GM18507 (cell line): ENCODE measurements at regions not wholly inside any gene's neighbourhood (a gene's known extent, or its start where the extent isn't known, plus 50 kb on each side); places are given as distances from the start of the nearest gene placed in this dataset.

Source experiments
- DNase-seq: peaks from one replicate; pipeline ENCODE4 v3.0.0; 2011; ENCODE audit warnings: low read depth; ENCODE audit not compliant: insufficient read length; ENCODE audit errors: extremely low spot score
- FAIRE-seq: peaks from 2 replicates; lab custom pipeline; 2011; peaks lifted over from hg19 to GRCh38; lab: Jason Lieb, UNC

DNA sequence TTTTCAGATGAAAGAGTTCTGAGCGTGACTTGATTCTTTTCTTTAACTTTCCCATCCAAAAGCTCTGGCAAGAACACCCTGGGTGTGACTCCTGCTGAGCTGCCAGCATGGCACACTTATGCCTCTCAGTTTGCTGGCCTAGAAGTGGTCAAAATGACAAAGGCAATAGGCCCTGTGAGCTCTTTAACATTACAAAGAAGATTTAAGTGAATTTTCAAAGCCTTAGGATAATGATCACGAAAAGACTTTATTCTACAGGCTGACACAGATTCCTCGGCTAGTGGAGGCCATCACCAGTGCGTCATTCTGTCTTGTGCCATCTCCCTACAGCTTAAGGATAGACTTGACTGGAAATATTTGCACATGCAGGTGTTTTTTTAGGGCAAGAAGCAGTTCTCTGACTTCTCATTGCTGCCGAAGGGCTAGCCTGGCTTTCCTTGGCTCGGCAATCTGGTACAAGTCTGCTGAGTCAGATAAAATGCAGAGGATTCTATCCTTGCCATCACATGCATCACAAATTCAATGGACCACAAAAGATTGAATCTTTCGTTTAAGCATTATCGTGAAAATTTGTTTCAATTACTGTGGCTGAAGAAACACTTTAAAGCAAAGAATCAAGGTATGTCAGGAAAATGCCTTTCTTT, 311.5 kb downstream of the COX7C start:
- DNase-seq: no peak
- FAIRE-seq: no peak

DNA sequence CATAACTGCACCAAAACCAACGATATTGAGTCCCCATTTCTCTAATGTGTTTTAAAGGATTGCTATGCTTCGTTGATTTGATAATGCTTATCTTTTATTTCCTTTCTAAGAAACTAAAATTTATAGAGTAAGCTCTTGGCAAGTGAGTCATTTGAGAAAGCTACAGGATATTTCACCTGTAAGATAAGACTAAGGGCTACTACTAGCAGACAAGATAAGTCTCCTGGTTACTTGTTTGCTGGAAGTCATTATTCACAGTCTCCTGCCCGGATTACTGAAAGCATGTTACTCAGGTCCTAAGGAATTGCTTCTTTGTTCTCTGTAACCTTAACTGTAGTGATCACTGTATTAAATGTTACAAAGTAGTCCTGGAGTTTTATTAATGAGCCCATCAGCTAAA, 315.9 kb upstream of the RASA1 start:
- DNase-seq (no peak), FAIRE-seq (no peak)

DNA sequence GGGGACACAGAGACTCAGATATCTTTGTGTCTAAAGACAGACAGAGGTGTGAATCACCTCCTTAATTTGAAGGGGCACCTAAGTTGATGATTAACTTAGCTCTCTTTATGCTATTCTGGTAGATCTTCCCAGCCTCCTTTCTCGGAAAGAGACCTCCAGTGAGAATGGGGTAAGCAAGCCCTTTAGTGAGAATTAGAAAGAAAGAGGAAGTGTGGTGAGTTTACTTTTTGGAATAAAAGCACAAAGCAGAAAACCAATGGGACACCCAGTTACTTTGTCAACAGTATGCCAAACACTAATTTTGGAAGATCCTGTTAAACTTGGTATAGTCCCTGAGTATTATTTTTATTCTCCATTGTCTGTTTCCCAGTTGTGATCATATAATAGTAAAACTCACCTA, 302.8 kb upstream of the RASA1 start:
- no peak for FAIRE-seq

DNA sequence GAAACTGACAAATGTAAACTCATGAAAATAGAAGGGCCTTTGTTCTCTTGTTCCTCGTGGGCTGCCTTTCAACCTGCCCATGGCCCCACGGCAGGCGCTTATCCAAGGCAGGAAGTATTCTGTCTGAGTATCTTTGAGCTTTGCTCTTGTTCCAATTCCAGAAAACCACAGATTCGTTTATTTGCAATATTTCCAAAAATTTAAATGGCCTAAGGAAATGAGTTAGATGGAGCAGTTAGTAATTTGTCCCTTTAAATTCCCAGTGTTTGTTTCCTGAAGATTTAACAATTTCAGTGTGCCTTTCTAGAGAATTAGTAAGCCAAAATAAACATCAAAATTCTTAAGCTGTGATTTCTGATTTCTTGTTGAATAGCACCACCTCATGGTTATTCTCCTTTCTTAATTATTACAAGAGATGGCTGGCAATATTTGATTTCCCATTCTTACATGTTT, 299.4 kb upstream of the RASA1 start:
- FAIRE-seq (no peak), DNase-seq (no peak)

More for the DNA sequence above, 302.8 kb upstream of the RASA1 start:
- DNase-seq: no peak

DNA sequence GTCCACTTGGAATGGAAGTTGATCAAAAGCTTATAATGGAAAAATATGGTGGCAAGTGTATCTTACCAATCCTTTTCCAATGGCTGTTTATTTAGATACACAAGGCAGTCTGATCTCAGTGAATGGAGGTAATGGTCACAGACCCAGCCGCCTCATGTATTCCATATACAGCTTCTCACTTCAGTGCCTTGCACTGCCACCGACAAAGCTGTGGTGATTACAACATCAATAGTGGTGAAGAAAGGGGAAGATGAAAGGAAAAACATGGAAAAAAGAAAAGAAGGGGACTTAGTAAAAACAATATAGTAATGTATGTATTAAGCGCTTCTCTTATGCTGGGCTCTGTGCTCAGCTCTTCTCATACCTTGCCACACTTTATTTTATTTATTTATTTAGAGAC, 297.3 kb upstream of the RASA1 start:
- DNase-seq (no peak), FAIRE-seq (no peak)

DNA sequence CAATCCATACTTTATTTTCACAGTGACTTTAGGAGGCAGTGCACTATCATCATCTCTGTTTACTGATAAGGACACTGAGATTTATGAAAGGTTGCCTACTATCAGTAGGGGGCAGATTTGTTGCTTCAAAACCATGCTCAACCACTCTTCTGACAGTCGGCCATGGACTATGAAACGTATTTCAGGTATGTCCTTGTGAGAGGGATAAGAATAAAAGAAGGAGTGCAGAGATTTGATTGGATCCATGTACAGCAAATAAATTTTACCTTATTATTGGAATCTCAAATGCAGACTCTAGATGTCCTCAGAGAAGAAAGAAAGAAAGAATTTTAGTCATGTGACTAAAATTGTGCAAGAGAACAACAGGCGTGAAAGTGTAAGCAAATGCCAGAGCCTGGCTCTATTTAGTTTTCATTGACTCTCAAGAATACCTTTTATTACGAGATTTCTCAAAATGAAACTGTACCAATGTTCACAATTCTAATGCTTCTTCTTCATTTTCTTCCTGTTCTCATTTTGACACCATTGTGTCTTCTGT, 296.6 kb upstream of the RASA1 start:
- peak; percentile 47 for FAIRE-seq
- no peak for DNase-seq

DNA sequence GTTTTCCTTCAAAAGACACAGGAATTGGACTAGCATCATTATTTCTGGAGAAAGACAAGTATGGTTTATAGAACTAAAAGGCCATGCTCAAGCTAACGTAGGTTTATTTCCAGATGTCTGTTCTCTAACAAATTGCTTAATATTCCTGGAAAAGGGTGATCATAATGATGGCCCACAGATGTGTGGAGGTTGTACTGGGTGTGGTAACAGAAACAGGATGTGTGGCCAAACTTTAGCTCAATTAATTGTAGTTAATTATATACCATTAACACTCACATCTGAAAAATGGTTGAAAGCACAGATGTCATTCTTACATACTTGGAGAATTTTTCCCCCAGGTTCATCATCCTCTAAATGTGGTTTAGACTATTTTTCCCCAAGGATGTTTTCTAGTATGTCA, 292.7 kb upstream of the RASA1 start:
- DNase-seq: no peak

DNA sequence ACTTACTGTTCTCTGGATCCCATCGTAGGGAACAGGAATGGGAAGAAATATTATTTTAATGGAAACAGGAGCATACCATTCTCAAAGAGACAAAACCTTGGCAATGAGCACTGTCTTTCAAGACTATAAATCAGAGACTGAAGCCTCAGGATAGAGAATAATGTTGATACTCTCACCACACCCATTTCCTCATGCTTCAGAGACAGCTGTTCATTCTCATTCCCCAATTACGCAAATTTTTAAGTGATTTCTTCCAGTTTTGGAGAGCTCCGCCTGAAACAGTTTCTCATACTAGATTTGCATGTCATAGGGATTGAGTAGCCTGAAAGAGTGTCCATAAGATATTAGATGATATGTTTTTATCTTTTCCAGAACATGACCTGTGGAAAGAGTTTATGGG, 290.5 kb upstream of the RASA1 start:
- DNase-seq: no peak
- FAIRE-seq: no peak

More for the DNA sequence above, 292.7 kb upstream of the RASA1 start:
- FAIRE-seq: no peak

DNA sequence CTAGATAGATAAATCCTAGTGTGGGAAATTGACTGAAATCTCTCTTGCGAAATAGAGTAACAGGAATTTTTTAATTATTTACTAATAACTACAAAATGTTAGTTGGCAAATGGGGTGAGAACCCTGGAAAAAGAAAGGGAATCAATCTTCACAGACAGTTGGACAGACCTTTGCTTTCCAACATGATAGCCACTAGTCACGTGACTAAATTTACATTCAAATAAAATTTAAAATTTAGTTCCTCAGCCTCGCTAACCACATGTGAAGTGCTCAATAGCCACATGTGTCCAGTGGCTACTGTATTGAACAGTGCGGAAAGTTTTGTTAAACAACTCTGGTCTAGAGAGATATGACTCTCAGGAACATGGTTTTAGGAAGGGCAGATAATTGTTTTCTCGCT, 289.9 kb upstream of the RASA1 start:
- FAIRE-seq (no peak), DNase-seq (no peak)

DNA sequence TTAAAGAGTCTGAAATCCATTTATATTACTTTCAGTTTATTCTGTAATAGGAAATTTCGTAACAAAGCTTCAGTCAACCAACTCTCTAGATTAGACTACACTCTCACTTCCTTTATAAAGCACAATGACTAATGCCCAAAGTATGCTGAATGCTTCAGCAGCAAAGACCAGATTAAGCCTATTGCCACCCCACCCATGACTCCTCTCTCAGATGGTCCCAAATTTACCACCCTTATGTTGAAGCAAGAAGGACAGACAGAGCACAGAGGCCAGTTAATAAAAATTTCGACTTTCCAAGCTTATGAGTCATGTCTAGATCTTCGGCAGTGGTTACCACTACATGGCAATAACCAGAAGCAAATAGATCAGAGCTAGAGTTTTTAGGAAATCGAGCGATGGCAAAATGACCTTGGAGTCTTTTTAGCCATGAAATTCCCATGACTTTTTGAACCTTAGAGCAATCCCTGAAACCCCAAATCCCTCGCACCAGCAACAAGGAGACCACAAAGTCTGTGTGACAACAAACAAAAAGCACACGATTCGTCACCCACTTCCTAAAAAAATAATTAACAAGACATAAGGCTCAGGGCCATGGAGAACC, 287.8 kb upstream of the RASA1 start:
- DNase-seq (no peak), FAIRE-seq (peak; percentile 35)

DNA sequence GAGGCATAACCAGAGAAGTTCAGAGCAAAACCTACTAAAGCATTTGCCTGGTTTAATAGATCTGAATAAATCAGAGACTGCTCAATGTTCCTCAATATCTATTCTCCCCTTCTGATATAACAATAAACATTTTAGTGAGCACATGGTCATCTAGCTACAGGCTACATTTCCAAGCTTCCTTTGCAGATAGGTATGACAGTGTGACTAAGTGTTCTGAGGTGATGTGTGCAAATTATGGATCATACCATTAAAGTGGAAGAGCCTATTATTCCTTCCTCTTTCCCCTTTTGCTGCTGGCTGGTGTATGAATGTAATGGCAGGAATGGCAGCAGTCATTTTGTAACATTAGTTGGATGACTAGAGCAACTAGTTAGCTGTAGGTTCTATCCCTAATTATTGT, 285.8 kb upstream of the RASA1 start:
- no peak for DNase-seq
- no peak for FAIRE-seq

DNA sequence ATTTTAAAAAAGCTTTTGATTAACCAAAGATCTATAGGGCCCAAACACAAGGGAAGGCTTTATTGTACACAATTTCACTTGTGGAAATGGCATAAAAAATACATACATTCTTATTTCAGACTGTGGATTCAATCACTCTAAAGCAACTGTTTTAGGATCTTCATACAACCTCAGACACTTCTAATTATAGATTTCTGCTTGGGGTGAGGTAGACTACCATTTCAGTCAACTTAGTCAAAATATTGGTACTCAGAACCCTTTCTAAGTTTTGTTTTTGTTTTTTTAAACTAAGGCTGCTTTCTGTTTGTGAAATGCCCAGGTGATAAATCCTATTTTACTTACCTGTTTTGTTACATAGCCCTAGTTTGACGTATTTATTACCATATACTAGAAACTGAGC, 284.5 kb upstream of the RASA1 start:
- DNase-seq: no peak
- no peak for FAIRE-seq

DNA sequence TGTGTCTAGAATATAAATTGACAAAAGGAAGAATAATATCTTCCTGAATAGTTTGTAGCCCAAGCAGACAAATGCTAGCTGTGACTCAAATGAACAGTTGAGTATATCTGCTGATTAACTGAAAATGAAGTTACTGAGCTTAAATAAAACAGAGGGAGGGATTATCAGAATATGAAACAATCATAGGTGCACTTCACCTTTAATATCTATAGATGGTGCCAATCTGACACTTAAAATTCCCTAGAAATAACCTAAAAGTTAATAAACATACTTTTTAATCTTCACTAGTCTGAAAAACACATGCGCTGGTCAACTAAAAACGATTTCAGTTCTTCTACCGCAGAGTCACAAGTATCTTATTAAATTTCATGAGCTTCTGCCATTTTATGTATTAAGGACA, 280.8 kb upstream of the RASA1 start:
- DNase-seq (no peak), FAIRE-seq (no peak)

DNA sequence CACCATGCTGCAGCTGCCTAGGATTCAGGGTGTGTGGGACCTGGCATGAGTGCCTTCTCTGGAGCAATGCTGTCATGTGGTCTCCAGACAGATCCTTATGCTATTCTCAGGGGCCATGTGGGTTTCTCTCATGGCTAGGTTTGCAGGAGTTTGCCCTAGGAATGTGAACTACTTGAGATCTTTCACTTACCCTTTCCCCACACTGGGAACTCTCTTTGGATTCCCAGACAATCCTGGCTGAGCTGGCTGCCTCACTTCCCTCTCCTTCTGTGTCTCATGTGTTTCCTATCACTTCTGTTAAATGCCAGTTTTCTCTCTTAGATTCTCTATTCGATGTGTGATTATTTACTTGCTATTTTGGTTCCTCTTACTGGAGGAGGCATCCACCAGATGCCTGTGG, 270.2 kb upstream of the RASA1 start:
- FAIRE-seq: no peak
- DNase-seq: no peak

DNA sequence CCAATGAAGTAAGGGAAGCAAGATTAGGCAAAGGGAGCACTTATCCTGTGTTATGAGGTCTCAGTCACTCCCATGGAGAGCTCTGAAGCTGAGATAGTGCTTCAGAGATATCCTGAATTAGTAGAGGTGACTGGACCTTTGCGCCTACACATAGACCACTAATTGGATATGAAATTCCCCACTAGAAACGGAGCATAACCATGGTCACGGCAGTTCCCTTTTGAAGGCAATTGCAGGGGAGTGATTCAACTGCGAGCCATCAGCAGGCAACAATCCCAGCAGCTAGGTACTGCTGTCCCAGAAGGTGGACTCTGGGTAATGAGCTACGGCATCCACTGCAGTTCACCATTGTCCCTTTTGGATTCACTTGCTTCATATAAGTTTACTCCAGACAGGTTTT, 267.7 kb upstream of the RASA1 start:
- DNase-seq (no peak), FAIRE-seq (no peak)

DNA sequence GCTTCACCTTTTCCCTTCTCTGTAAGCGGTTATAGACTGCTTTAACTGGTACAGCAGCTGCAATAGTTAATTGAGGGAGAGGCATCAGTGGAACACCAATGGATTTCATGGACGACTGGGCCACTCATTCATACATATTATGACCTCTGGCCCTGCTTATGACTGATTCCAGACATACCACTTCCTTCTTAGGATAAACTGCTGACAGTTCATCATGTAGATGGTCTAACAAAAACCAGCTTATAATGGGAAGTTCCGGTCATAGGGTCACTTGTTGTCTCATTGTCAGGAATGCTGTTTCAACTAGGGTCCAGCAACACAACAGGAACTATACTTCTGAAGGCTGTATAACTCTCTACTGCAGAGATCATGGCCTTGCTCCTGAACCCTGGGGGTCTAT, 265.2 kb upstream of the RASA1 start:
- FAIRE-seq: no peak

DNA sequence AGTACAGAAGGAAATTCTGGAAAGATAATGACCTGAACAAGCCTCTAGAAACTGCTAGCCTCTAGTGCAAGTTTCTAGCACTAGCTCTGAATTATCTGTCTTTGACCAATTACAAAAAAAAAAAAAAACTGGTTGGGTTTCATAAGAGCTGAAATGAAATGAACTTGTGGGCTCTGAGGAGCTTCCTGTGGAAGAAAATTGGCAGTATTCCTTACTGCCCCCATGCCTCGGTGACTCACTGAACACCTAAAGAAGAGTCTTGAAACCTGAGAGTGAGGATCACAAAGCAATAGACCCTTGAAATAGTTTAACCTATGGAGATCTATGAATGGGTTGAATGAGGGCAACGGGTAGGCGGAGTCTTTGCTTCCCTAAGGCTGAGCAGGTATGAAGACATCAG, 263.6 kb upstream of the RASA1 start:
- FAIRE-seq: no peak

More for the DNA sequence above, 265.2 kb upstream of the RASA1 start:
- no peak for DNase-seq

DNA sequence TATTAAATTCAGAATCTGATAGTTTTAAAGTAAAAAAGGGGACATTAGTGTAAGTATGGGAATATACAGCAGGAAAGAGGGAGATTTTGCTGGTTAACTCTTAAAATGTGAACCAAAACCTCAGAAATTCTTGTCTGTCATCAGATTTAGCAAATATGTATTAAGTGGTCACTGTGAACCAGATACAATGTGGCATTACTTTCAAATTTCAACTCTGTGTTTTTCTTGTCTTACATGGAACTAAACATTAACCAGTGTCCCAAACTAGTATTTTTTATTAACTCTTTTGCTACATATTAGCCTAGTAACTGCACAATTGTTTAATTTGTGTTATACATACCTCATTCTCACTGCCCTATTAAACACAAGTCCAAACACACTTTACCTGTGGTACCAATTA, 259.9 kb upstream of the RASA1 start:
- FAIRE-seq (peak; percentile 21), DNase-seq (no peak)

More for the DNA sequence above, 263.6 kb upstream of the RASA1 start:
- no peak for DNase-seq

DNA sequence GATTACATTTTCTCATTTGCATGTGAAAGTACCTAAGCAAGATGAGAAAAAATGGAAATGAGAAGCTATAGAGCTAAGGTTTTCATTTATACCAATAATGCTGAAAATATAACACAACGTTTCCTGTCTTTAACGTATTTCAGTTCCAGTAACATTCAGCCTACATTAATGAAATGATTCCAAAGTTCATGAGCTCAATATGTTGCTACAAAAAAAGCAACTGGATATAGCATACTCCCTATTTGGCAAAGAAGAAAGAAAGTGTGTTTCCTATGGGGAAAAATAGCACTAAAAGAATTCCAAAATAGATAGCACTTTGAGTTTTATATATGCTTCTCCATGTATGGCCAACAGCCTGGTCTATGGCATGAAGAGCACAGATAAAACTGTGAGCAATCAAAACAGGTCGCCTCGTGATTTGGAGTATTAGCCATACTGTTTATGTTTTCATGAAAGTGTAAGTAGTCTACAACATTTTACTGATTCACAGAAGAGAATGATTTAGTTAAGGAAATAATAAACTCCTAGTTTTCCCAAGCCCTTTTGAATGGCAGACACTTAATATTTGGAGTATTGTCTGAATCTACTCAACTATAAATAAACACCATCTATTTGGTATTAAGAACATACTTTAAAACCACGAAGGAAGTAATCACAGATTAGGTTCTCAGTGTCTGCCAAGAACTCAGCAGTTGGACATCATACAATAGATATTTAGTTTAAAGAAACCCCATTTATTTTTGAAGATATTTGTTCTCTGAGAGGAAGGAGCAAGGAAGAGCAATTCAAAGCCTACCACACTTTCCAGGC, 258.7 kb upstream of the RASA1 start:
- DNase-seq (no peak), FAIRE-seq (no peak)

DNA sequence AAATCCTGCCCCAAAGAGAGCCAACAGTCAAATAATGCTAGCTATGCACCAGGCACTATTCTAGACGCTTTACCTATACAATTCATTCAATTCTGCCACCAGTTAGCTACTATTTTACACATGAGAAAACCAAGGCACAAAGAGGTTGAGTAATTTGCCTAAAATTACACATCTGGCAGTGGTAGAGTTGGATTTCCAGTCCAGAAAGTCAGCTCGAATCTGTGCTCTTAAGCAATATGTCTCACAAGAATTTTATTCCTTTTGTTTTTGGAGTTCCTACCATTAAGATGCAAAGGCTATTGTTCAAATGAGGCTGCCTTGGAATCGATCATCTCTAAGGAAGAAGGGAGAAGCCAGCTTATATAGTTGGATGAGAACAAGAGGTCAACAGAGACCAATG, 256.9 kb upstream of the RASA1 start:
- DNase-seq: no peak
- FAIRE-seq: no peak

DNA sequence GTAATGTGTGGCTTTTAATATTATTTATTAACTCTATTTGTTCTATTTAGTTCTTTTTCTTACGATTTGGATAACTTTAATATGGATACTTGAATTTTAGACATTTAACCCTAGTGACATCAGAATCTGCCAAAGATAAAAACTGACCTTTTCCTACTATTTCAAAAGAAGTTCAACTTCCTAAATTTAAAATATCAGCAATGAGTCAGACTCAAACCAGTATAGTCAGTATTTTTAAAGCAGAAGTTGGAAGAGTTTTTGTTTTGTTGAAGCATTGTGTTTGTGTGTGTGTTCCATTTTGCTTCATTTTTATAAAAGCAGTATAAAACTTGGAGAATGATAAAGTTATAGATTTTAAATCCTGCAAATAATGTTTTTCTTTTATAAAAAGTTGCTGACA, 251.8 kb upstream of the RASA1 start:
- FAIRE-seq: no peak
- DNase-seq: no peak
